IMR-90 (cell line): ENCODE measurements at regions not wholly inside any gene's neighbourhood (a gene's known extent, or its start where the extent isn't known, plus 50 kb on each side); places are given as distances from the start of the nearest gene placed in this dataset.

Experiments
- ATAC-seq: fragments of 200-7000 bp; cut with Tn5 transposase; 2 replicates; pipeline ENCODE4 v1.9.1; 2020; ENCODE audit warnings: low read depth, mild to moderate bottlenecking, moderate library complexity
- BruUV-seq: library from RNA; stranded (reverse); fragments of 400-500 nt; replicated peaks from 2 replicates; lab custom pipeline; 2021; lab: Mats Ljungman, UMichigan
- CTCF ChIA-PET: fragments of 300-600 bp; formaldehyde crosslinking; extraction: SDS; loops from one replicate; lab custom pipeline; 2021; ENCODE audit warnings: antibody characterized with exemption; lab: Yijun Ruan, JAX
- POLR2A ChIA-PET: fragments of 300-600 bp; sonication (Branson Sonifier 250); formaldehyde crosslinking; loops from one replicate; lab custom pipeline; 2022; ENCODE audit warnings: antibody characterized with exemption; ENCODE audit not compliant: unreplicated experiment; lab: Charles Lee
- DNase-seq: peaks from one replicate; pipeline ENCODE4 v3.0.0; 2013
- H2AFZ ChIP-seq: replicated peaks from 2 replicates; pipeline ENCODE3; 2013; ENCODE audit warnings: low read length, mild to moderate bottlenecking; ENCODE audit not compliant: poor library complexity
- H2AK5ac ChIP-seq: 2 replicates; pipeline ENCODE4 v1.6.1; 2013; ENCODE audit warnings: low read depth, low read length, inconsistent platforms
- H2AK9ac ChIP-seq: replicated peaks from 2 replicates; pipeline ENCODE3; 2013; ENCODE audit warnings: mild to moderate bottlenecking, low read depth, low read length, moderate library complexity; ENCODE audit not compliant: poor library complexity
- H2BK120ac ChIP-seq: 2 replicates; pipeline ENCODE4 v1.6.1; 2013; ENCODE audit warnings: low read depth, low read length, inconsistent platforms
- H2BK15ac ChIP-seq: 3 replicates; pipeline ENCODE4 v1.6.1; 2013; ENCODE audit warnings: low read depth, low read length, inconsistent platforms
- H2BK20ac ChIP-seq: 2 replicates; pipeline ENCODE4 v1.6.1; 2013; ENCODE audit warnings: low read depth, mild to moderate bottlenecking, inconsistent platforms, low read length, moderate library complexity
- H2BK5ac ChIP-seq: 2 replicates; pipeline ENCODE4 v1.6.1; 2013; ENCODE audit warnings: mild to moderate bottlenecking, low read depth, low read length, inconsistent platforms; ENCODE audit not compliant: poor library complexity, severe bottlenecking
- H3K14ac ChIP-seq: replicated peaks from 2 replicates; pipeline ENCODE4 v1.6.1; 2013; ENCODE audit warnings: low read depth, low read length, inconsistent platforms
- H3K18ac ChIP-seq: 2 replicates; pipeline ENCODE4 v1.6.1; 2013; ENCODE audit warnings: low read depth, low read length, control low read depth
- H3K23ac ChIP-seq: 2 replicates; pipeline ENCODE4 v1.6.1; 2013; ENCODE audit warnings: low read depth, low read length, inconsistent platforms
- H3K27ac ChIP-seq: 2 replicates; pipeline ENCODE4 v1.5.1; 2013; ENCODE audit warnings: mild to moderate bottlenecking, control low read depth, low read length; ENCODE audit not compliant: insufficient read depth
- H3K27me3 ChIP-seq: 2 replicates; pipeline ENCODE4 v1.6.1; 2013; ENCODE audit warnings: low read length; ENCODE audit not compliant: control insufficient read depth, insufficient read depth
- H3K36me3 ChIP-seq: 2 replicates; pipeline ENCODE4 v1.6.1; 2013; ENCODE audit warnings: low read length, mixed read lengths; ENCODE audit not compliant: control insufficient read depth, insufficient read depth
- H3K4ac ChIP-seq: 2 replicates; pipeline ENCODE4 v1.6.1; 2013; ENCODE audit warnings: low read depth, low read length, inconsistent platforms
- H3K4me1 ChIP-seq: 2 replicates; pipeline ENCODE4 v1.6.1; 2013; ENCODE audit warnings: low read length, mixed read lengths; ENCODE audit not compliant: control insufficient read depth, insufficient read depth
- H3K4me2 ChIP-seq: 2 replicates; pipeline ENCODE4 v1.6.1; 2013; ENCODE audit warnings: low read depth, mild to moderate bottlenecking, control low read depth, low read length, moderate library complexity
- H3K4me3 ChIP-seq: 2 replicates; pipeline ENCODE4 v1.5.1; 2013; ENCODE audit warnings: low read depth, mild to moderate bottlenecking, control low read depth, low read length, moderate library complexity; ENCODE audit not compliant: insufficient read depth
- H3K56ac ChIP-seq: 2 replicates; pipeline ENCODE4 v1.6.1; 2013; ENCODE audit warnings: low read length, inconsistent platforms; ENCODE audit not compliant: insufficient read depth; ENCODE audit errors: extremely low read depth
- H3K79me1 ChIP-seq, 2 experiments: 2 replicates each; pipeline ENCODE4 v1.6.1; 2013; ENCODE audit warnings: low read length in 2 of 2, inconsistent platforms in 1 of 2, low read depth in 1 of 2
- H3K9ac ChIP-seq: 2 replicates; pipeline ENCODE4 v1.6.1; 2013; ENCODE audit warnings: low read depth, low read length, control low read depth
- H3K9me1 ChIP-seq: 2 replicates; pipeline ENCODE4 v1.6.1; 2013; ENCODE audit warnings: low read length, inconsistent platforms; ENCODE audit not compliant: insufficient read depth
- H3K9me3 ChIP-seq: 2 replicates; pipeline ENCODE4 v1.6.1; 2013; ENCODE audit warnings: low read length; ENCODE audit not compliant: control insufficient read depth, insufficient read depth
- H4K20me1 ChIP-seq: 2 replicates; pipeline ENCODE4 v1.6.1; 2013; ENCODE audit warnings: low read length, inconsistent platforms; ENCODE audit not compliant: insufficient read depth
- H4K5ac ChIP-seq: 2 replicates; pipeline ENCODE4 v1.6.1; 2013; ENCODE audit warnings: mild to moderate bottlenecking, low read depth, low read length, control low read depth
- H4K8ac ChIP-seq, 2 experiments: 2 replicates each; pipeline ENCODE4 v1.6.1; 2013; ENCODE audit warnings: low read depth in 2 of 2, low read length in 2 of 2, control low read depth in 1 of 2, inconsistent platforms in 1 of 2
- H4K91ac ChIP-seq: 2 replicates; pipeline ENCODE4 v1.6.1; 2013; ENCODE audit warnings: low read depth, low read length, inconsistent platforms; ENCODE audit not compliant: insufficient read depth
- CEBPB ChIP-seq: IDR thresholded peaks from 2 replicates; pipeline ENCODE4 v1.6.1; 2012; ENCODE audit warnings: low read depth, low read length, improper control_type of control experiment
- CHD1 ChIP-seq: IDR thresholded peaks from 2 replicates; pipeline ENCODE4 v1.6.1; 2012; ENCODE audit warnings: low read depth, low read length, improper control_type of control experiment
- ELK1 ChIP-seq: fragments of 150-350 bp; IDR thresholded peaks from 2 replicates; pipeline ENCODE4 v1.6.1; 2016; ENCODE audit warnings: low read depth, mild to moderate bottlenecking, low read length, moderate library complexity, borderline replicate concordance
- MAFK ChIP-seq: IDR thresholded peaks from 2 replicates; pipeline ENCODE4 v1.6.1; 2012; ENCODE audit warnings: low read depth, low read length, improper control_type of control experiment
- WGBS, 2 experiments: methylation state at CpG; one replicate each; pipeline versions ENCODE4 v1.1.5 to v1.1.7; 2013; ENCODE audit warnings: missing lambda C conversion rate in 2 of 2; ENCODE audit not compliant: insufficient read length in 1 of 2; ENCODE audit errors: extremely low coverage in 2 of 2; 5-methylcytosine and 5-hydroxymethylcytosine counted together
- dilution Hi-C: fragments of 300-500 bp; cut with HindIII; formaldehyde crosslinking; loops from one replicate; pipeline ENCODE4 v1.14.3; 2018; ENCODE audit warnings: low sequenced_read_pairs; ENCODE audit not compliant: unreplicated experiment
- in situ Hi-C: fragments of 300-500 bp; cut with MboI; formaldehyde crosslinking; loops from 3 replicates; pipeline ENCODE4 v1.14.3; 2019; ENCODE audit warnings: low sequenced_read_pairs, inconsistent platforms, mixed read lengths
- intact Hi-C: fragments of 100-400 bp; cut with micrococcal nuclease; formaldehyde crosslinking; loops from 2 replicates; pipeline ENCODE4 v1.10.0; 2022

- Histone ChIP-seq H3K9me3 (no peaks in the 10 kb centered on the region), H4K91ac (no peak overlapping the region), H4K8ac (no peak overlapping the region), H3K4ac (no peak overlapping the region), H3K27me3 (no peaks in the 10 kb centered on the region), H3K4me3 (no peak overlapping the region), H4K20me1 (no peaks in the 10 kb centered on the region), H3K27ac (no peak overlapping the region), H3K18ac (no peak overlapping the region), H3K56ac (no peak overlapping the region), H3K36me3 (no peaks in the 10 kb centered on the region), H2BK15ac (no peak overlapping the region), H3K79me1 (no peaks in the 10 kb centered on the region), H2BK20ac (no peak overlapping the region), H2BK120ac (no peak overlapping the region), H2AK9ac (no peak overlapping the region), H3K4me2 (no peak overlapping the region), H3K4me1 (no peaks in the 10 kb centered on the region), H2AFZ (no peak overlapping the region), H3K9me1 (no peaks in the 10 kb centered on the region), H3K9ac (no peak overlapping the region), H2AK5ac (no peak overlapping the region), H4K5ac (no peak overlapping the region), H3K23ac (no peak overlapping the region), H3K14ac (no peak overlapping the region), H2BK5ac (no peak overlapping the region)
- in situ Hi-C loops = no loop called here
- TF ChIP-seq ELK1 = no peak
- peak; percentile 71 for TF ChIP-seq CEBPB
- no peak for TF ChIP-seq MAFK
- no peak for TF ChIP-seq CHD1
- DNase-seq (no peak), ATAC-seq (no peak)
- dilution Hi-C loops = no loop called here
- ChIA-PET POLR2A (no interaction called here), CTCF (interaction anchor here (1.0 kb wide), 1 partner anchor 58 kb away, joined by 5 read pairs; no protein-coding TSS in a partner anchor)
- intact Hi-C loops = no loop called here
- no TSS peak for BruUV-seq
- no CpG with 5 or more reads among the region's 1 CpG for WGBS, 2 experiments
Measured at GRCh38 chr4:30847958-30848357, 127.8 kb downstream of the PCDH7 start.
